Neural progenitor cell (in vitro differentiated cells): ENCODE measurements at regions not wholly inside any gene's neighbourhood (a gene's known extent, or its start where the extent isn't known, plus 50 kb on each side); places are given as distances from the start of the nearest gene placed in this dataset.
A peak's percentile ranks its signal among the peaks of the same experiment; 100 is the strongest.

Experiments
- DNase-seq: peaks from one replicate; pipeline ENCODE4 v3.0.0-alpha.2; 2016; ENCODE audit warnings: low spot score
- H2AFZ ChIP-seq: fragments of 200-600 bp; sonication (generic); replicated peaks from 2 replicates; pipeline ENCODE4 v1.6.1; 2016; ENCODE audit warnings: antibody characterized with exemption
- H3F3A ChIP-seq: fragments of 200-600 bp; sonication (generic); 2 replicates; pipeline ENCODE4 v1.6.1; 2016; ENCODE audit warnings: antibody characterized with exemption, low read depth
- H3K27ac ChIP-seq: fragments of 200-600 bp; sonication (generic); 2 replicates; pipeline ENCODE4 v1.5.1; 2016; ENCODE audit warnings: mild to moderate bottlenecking
- H3K27me3 ChIP-seq: fragments of 200-600 bp; sonication (generic); 2 replicates; pipeline ENCODE4 v1.6.1; 2016; ENCODE audit warnings: mild to moderate bottlenecking, moderate library complexity
- H3K36me3 ChIP-seq: fragments of 200-600 bp; sonication (generic); 2 replicates; pipeline ENCODE4 v1.5.1; 2016
- H3K4me1 ChIP-seq: fragments of 200-600 bp; sonication (generic); 2 replicates; pipeline ENCODE4 v1.6.1; 2016; ENCODE audit warnings: mixed run types
- H3K4me2 ChIP-seq: fragments of 200-600 bp; sonication (generic); 2 replicates; pipeline ENCODE4 v1.6.1; 2016
- H3K4me3 ChIP-seq: fragments of 200-600 bp; sonication (generic); 2 replicates; pipeline ENCODE4 v1.5.1; 2016
- H3K79me2 ChIP-seq: fragments of 200-600 bp; sonication (generic); 2 replicates; pipeline ENCODE4 v1.6.1; 2016; ENCODE audit warnings: low read depth
- H3K9ac ChIP-seq: fragments of 200-600 bp; sonication (generic); 2 replicates; pipeline ENCODE4 v1.6.1; 2016
- H3K9me3 ChIP-seq: fragments of 200-600 bp; sonication (generic); 2 replicates; pipeline ENCODE4 v1.5.1; 2016; ENCODE audit warnings: low read depth
- H4K20me1 ChIP-seq: fragments of 200-600 bp; sonication (generic); 2 replicates; pipeline ENCODE4 v1.6.1; 2016; ENCODE audit warnings: low read depth
- H3K27ac Mint-ChIP-seq: 3 replicates; pipeline ENCODE4 v1.8.0; 2021; ENCODE audit warnings: mixed read lengths
- H3K27me3 Mint-ChIP-seq: 2 replicates; pipeline ENCODE4 v1.8.0; 2022; ENCODE audit warnings: low read depth, mild to moderate bottlenecking, inconsistent platforms, moderate library complexity, mixed read lengths; ENCODE audit not compliant: insufficient read depth
- H3K36me3 Mint-ChIP-seq: 3 replicates; pipeline ENCODE4 v1.8.0; 2021; ENCODE audit warnings: mixed read lengths
- H3K4me1 Mint-ChIP-seq: 3 replicates; pipeline ENCODE4 v1.8.0; 2021; ENCODE audit warnings: mixed read lengths
- H3K4me3 Mint-ChIP-seq: 3 replicates; pipeline ENCODE4 v1.8.0; 2021; ENCODE audit warnings: mild to moderate bottlenecking, moderate library complexity, mixed read lengths
- H3K9me3 Mint-ChIP-seq: 3 replicates; pipeline ENCODE4 v1.8.0; 2020; ENCODE audit warnings: mixed read lengths
- CTCF ChIP-seq: fragments of 200-600 bp; sonication (generic); IDR thresholded peaks from 2 replicates; pipeline ENCODE4 v1.5.1; 2017; ENCODE audit warnings: antibody characterized with exemption, mild to moderate bottlenecking
- EZH2 ChIP-seq: fragments of 200-600 bp; sonication (generic); IDR thresholded peaks from 2 replicates; pipeline ENCODE4 v1.6.1; 2017; ENCODE audit warnings: antibody characterized with exemption, mild to moderate bottlenecking, moderate library complexity
- EZH2phosphoT487 ChIP-seq: fragments of 200-600 bp; sonication (generic); IDR thresholded peaks from 2 replicates; pipeline ENCODE4 v1.6.1; 2017; ENCODE audit warnings: antibody characterized with exemption

GRCh38 chr1:8136766-8137165 lies 110.7 kb upstream of the ERRFI1 start:
- no peaks in the 10 kb centered on the region for H3K36me3 Mint-ChIP-seq
- H3K27ac Mint-ChIP-seq, result peak overlapping the region; percentile 67
- Histone ChIP-seq H3F3A (no peaks in the 10 kb centered on the region), H3K27ac (no peak overlapping the region), H2AFZ (no peak overlapping the region), H3K79me2 (no peaks in the 10 kb centered on the region), H3K9me3 (no peaks in the 10 kb centered on the region), H3K27me3 (no peaks in the 10 kb centered on the region), H3K36me3 (no peaks in the 10 kb centered on the region), H4K20me1 (no peaks in the 10 kb centered on the region), H3K4me3 (no peak overlapping the region), H3K9ac (no peak overlapping the region), H3K4me1 (no peaks in the 10 kb centered on the region), H3K4me2 (no peak overlapping the region)
- H3K4me1 Mint-ChIP-seq, result peaks cover 36% of the 10 kb centered on the region
- DNase-seq, result no peak
- peaks cover 2% of the 10 kb centered on the region for H3K27me3 Mint-ChIP-seq
- H3K9me3 Mint-ChIP-seq, result no peaks in the 10 kb centered on the region
- TF ChIP-seq EZH2phosphoT487 (no peak), EZH2 (no peak), CTCF (no peak)
- H3K4me3 Mint-ChIP-seq, result no peak overlapping the region

DNA sequence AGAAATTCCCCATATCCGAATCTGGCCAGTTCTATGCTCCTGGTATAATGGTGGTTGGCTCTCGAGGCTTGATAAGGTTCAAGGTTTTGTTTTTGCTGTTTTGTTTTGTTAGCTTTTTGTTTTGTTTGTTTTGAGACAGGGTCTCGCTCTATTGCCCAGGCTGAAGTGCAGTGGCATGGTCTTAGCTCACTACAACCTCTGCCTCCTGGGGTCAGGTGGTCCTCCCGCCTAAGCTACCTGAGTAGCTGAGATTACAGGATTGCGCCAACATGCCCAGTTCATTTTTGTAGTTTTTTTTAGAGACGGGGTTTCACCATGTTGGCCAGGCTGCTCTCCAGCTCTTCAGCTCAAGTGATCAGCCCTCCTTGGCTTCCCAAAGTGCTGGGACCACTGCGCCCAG lies 109.1 kb upstream of the ERRFI1 start:
- Histone ChIP-seq H3K9me3 (no peaks in the 10 kb centered on the region), H3K79me2 (no peaks in the 10 kb centered on the region), H3K36me3 (no peaks in the 10 kb centered on the region), H3K4me2 (no peak overlapping the region), H3F3A (no peaks in the 10 kb centered on the region), H2AFZ (no peak overlapping the region), H4K20me1 (no peaks in the 10 kb centered on the region), H3K27ac (no peak overlapping the region), H3K9ac (no peak overlapping the region), H3K4me1 (no peaks in the 10 kb centered on the region), H3K27me3 (no peaks in the 10 kb centered on the region), H3K4me3 (no peak overlapping the region)
- H3K4me3 Mint-ChIP-seq, result no peak overlapping the region
- no peaks in the 10 kb centered on the region for H3K36me3 Mint-ChIP-seq
- no peak for DNase-seq
- H3K4me1 Mint-ChIP-seq, result peaks cover 31% of the 10 kb centered on the region
- H3K9me3 Mint-ChIP-seq, result no peaks in the 10 kb centered on the region
- TF ChIP-seq CTCF (no peak), EZH2phosphoT487 (no peak), EZH2 (no peak)
- no peak overlapping the region for H3K27ac Mint-ChIP-seq
- H3K27me3 Mint-ChIP-seq, result peaks cover 3% of the 10 kb centered on the region

- Mint-ChIP-seq H3K27me3 (peaks cover 3% of the 10 kb centered on the region), H3K9me3 (no peaks in the 10 kb centered on the region), H3K36me3 (no peaks in the 10 kb centered on the region), H3K4me3 (no peak overlapping the region), H3K4me1 (peaks cover 31% of the 10 kb centered on the region), H3K27ac (no peak overlapping the region)
- no peak overlapping the region for H3K27ac ChIP-seq
- H3K27me3 ChIP-seq, result no peaks in the 10 kb centered on the region
- H2AFZ ChIP-seq, result no peak overlapping the region
- TF ChIP-seq EZH2phosphoT487 (no peak), EZH2 (no peak), CTCF (no peak)
- no peak for DNase-seq
- H3K4me1 ChIP-seq, result no peaks in the 10 kb centered on the region
- no peaks in the 10 kb centered on the region for H3K79me2 ChIP-seq
- H3K9me3 ChIP-seq, result no peaks in the 10 kb centered on the region
- no peak overlapping the region for H3K4me3 ChIP-seq
- no peak overlapping the region for H3K4me2 ChIP-seq
- no peaks in the 10 kb centered on the region for H3F3A ChIP-seq
- no peaks in the 10 kb centered on the region for H3K36me3 ChIP-seq
- no peaks in the 10 kb centered on the region for H4K20me1 ChIP-seq
- no peak overlapping the region for H3K9ac ChIP-seq
These were observed 108.6 kb upstream of the ERRFI1 start for GRCh38 chr1:8134546-8135235.
